GM21515 (cell line): ENCODE measurements at regions not wholly inside any gene's neighbourhood (a gene's known extent, or its start where the extent isn't known, plus 50 kb on each side); places are given as distances from the start of the nearest gene placed in this dataset.

Experiments used
- ATAC-seq: cut with Tn5 transposase; IDR thresholded peaks from one replicate; pipeline ENCODE4 v1.9.1; 2021; ENCODE audit not compliant: unreplicated experiment

- no peak for ATAC-seq
Measured at GRCh38 chr3:189500299-189500698, 130.9 kb upstream of the TP63 start.

DNA sequence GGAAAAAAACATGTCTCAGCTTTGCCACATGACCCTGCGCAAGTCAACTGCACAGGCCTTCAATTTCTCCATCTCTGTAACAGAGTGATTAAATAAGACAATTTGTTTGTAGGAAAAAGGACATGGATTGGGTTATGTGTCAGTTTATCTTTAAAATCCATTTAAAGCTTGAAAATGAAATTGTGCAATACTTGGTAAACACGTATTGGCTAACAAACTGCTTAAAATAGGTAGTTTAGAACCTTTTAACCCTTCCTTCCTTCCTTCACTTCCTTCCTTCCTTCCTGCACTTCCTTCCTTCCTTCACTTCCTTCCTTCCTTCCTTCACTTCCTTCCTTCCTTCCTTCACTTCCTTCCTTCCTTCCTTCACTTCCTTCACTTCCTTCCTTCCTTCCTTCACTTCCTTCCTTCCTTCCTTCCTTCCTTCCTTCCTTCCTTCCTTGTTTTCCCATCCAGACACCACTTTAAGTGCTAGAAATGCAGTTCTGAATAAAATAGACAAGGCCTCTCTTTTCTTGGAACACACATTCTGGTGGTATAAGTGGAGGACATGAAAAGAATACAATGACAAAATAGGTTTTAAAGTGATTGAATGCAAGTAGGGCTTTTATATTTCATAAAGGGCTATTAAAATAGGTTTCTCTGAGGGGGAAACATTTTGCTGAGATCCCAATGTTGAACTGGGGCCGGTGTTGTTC lies 130.2 kb upstream of the TP63 start:
- no peak for ATAC-seq

GRCh38 chr3:189502256-189502655 lies 128.9 kb upstream of the TP63 start:
- ATAC-seq: no peak

- ATAC-seq: no peak
Measured at GRCh38 chr3:189502676-189503257, 128.4 kb upstream of the TP63 start.

DNA sequence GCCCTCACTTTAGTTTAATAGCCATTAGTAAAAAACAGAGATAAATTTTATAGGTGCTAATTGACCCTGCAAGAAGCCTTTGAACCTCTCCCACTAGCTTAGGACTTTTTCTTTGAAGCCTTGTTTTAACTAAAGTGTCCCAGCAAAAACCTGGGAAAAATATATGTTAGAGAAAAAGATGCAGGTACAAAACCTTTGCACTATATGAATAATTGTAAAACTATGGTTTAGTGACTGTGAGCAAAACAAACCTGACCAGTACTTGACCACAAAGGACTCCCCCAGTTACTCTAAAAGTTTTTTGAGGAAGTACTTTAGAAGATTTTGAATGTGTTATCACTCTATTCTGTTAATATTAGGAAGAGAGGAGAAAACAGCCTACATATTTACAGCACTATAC lies 123.3 kb upstream of the TP63 start:
- peak; percentile 54 for ATAC-seq

DNA sequence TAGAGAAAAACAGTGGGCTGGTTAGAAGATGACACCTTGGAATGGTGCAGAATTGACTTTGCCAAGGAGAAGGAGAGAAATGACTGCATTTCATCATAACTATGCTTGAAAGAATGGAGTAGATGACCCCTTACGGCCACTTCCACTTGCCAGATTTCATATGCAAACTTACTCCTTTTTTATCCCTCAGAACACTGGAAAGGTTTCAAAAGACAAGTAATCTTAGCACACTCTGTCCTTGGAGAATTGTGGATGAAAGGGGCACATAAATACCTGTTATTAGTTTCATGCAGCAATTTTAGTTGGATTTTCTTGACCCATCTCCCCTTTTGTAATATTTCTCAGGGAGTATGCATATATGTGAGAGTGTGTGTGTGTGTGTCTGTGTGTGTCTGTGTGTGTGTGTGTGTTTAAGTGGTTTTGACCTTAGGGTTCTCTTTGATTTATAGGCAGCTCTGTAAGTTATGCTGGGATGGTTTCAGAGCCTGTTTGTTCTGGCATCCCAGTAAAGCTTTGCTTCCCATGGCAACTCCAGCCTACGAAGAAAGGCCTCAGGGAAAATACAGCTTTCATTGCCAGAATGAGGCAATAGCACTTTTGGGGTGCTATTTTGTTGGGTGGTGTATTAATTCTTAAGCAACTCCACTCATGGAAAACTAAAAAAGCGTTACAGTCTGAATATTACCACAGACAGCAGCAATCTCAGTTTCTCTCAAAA lies 122.2 kb upstream of the TP63 start:
- no peak for ATAC-seq

GRCh38 chr3:189512039-189512438 lies 119.2 kb upstream of the TP63 start:
- ATAC-seq: peak; percentile 78

- no peak for ATAC-seq
Measured at GRCh38 chr3:189512821-189513220, 118.4 kb upstream of the TP63 start.

GRCh38 chr3:189513281-189514117 lies 117.7 kb upstream of the TP63 start:
- ATAC-seq: no peak

DNA sequence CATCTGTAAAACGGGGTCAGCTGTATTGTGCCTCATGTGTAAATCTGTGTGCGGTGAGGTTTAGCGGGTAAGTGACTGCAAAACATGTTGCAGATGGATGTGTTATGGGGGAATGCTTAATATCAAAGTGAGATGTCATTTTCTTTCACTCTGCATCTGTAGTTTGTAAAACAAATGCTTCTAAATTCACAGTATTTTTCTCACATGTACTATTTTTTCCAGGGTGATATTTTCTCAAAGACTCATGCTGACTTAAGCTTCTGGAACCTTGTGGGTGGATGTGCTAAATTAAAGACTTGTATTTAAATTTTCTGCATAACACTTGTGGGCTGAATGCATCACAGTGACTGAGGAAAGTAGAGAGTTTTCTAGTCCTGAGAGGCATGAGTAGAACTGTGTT lies 115.2 kb upstream of the TP63 start:
- no peak for ATAC-seq

GRCh38 chr3:189517981-189518380 lies 113.2 kb upstream of the TP63 start:
- ATAC-seq: no peak

GRCh38 chr3:189519458-189519857 lies 111.7 kb upstream of the TP63 start:
- ATAC-seq: no peak

DNA sequence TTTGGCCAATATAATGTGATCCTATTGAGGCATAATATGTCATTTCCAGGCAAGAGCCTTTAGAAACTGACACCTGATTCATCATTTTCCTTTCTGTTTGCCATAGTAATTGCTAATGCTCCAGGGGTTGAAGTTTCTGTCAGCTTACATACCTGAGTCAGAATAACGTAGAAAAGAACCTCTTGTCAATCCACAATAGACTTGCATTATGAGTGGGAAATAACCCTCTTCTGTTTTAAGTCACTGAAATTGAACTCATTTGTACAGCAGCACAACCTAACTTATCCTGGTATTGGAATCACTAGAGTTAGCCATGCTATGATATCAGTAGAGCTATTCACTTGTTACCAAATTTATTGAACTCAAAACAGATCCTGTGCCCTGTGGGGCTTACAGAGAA lies 101.7 kb upstream of the TP63 start:
- no peak for ATAC-seq

GRCh38 chr3:189529889-189530471 lies 101.2 kb upstream of the TP63 start:
- no peak for ATAC-seq

DNA sequence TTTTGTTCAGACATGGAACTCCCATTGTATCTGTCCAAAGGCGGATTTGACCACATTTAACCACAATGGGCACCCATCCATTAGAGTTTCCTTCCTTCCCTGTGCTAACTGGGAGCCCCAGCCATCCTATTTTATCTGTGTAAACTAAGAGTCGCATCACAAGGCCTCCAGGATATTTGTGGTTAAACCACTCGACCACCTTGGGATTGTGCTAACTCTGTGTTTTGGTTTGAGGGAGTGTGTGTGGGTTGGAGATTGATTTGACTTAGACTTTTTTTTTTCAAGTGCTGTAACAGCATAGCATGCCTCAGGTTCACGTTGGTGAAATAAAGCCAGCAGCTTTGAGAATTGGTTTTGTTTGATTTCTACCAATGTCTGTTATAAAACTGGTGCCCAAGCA lies 100.4 kb upstream of the TP63 start:
- ATAC-seq: no peak

DNA sequence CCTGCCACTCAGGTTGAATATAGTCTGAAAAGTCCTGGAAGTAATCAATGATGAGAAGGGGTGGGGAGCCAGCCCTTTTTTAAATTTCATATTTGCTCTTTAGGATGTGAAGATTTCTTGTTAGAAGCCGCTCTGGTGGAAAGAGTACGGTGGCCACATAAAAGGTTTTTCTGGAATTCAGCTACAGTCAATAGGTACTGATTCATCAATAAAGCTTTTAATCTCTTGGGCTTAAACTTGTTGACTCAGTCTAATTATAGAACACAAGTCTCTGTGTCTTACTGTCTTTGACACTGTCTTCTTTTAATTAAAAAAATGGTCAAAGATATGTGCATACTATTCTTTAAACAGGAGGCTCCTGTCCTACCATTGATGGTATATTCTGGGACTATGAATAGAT lies 99.9 kb upstream of the TP63 start:
- no peak for ATAC-seq

- ATAC-seq: no peak
Measured at GRCh38 chr3:189534531-189534930, 96.7 kb upstream of the TP63 start.

- ATAC-seq: no peak
Measured at GRCh38 chr3:189537135-189537534, 94.1 kb upstream of the TP63 start.

GRCh38 chr3:189547448-189547847 lies 83.7 kb upstream of the TP63 start:
- ATAC-seq: no peak

GRCh38 chr3:189548053-189548452 lies 83.1 kb upstream of the TP63 start:
- ATAC-seq: no peak

- ATAC-seq: no peak
Measured at GRCh38 chr3:189551007-189551406, 80.2 kb upstream of the TP63 start.
